ENCODE measurements at regions not wholly inside any gene's neighbourhood (a gene's known extent, or its start where the extent isn't known, plus 50 kb on each side); places are given as distances from the start of the nearest gene placed in this dataset.

DNA sequence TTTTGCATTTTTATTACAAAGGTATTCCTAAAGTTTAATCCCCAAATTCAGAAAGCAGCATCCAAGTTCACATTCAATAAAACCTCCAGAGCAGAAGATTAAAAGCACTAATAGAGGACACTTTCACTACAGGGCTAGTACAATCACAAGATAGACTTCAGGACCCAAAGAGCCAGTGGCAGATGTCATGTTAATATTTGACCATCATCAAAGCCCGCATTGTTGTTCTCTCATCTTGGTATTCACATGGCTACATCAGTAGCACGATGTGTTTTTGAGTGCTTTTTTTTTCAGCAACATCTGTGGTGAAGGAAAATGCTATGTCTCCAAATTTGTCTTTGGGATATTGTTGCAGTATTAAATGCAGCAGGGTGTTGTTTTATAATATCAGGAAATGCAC lies 134.3 kb downstream of the ARL4A start:
- WGBS, 4 donors = 68 to 72% (median 71%) methylated on average over 2 of the region's 2 CpGs
- TF ChIP-seq, protein P1, sequence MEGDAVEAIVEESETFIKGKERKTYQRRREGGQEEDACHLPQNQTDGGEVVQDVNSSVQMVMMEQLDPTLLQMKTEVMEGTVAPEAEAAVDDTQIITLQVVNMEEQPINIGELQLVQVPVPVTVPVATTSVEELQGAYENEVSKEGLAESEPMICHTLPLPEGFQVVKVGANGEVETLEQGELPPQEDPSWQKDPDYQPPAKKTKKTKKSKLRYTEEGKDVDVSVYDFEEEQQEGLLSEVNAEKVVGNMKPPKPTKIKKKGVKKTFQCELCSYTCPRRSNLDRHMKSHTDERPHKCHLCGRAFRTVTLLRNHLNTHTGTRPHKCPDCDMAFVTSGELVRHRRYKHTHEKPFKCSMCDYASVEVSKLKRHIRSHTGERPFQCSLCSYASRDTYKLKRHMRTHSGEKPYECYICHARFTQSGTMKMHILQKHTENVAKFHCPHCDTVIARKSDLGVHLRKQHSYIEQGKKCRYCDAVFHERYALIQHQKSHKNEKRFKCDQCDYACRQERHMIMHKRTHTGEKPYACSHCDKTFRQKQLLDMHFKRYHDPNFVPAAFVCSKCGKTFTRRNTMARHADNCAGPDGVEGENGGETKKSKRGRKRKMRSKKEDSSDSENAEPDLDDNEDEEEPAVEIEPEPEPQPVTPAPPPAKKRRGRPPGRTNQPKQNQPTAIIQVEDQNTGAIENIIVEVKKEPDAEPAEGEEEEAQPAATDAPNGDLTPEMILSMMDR (IDR thresholded peaks at IDR 0.05) = no peak
- no peak for TF ChIP-seq POLR2A (IDR thresholded peaks at IDR 0.05)
- Histone ChIP-seq H3K27me3 (no peaks in the 10 kb centered on the region), H3K36me3 (no peaks in the 10 kb centered on the region), H3K27ac (no peak overlapping the region), H3K4me1 (no peaks in the 10 kb centered on the region), H3K9me3 (peaks cover 0 to 14% (median 0%) of the 10 kb centered on the region in 12 donors), H3K4me3 (no peak overlapping the region)
- ATAC-seq = no peak
- intact Hi-C loops (cut with DNase I) = loop anchor here in 1 of 10 donors (10.0 kb wide), 1 partner anchor 63 kb away; no protein-coding TSS in a partner anchor
- DNase-seq = no peak

DNA sequence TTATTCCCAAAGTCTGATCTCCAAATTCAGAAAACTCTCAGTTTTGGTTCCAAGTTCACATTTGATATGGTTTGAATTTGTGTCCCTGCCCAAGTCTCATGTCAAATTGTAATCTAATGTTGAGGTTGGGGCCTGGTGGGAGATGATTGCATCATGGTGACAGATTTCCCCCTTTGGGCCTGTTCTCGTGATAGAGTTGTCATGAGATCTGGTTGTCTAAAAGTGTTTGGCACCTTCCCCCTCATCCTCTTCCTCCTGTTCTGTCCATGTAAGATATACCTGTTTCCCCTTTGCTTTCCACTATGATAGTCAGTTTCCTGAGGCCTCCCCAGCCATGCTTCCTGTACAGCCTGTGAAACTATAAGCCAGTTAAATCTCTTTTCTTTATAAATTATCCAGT lies 138.6 kb downstream of the ARL4A start:
- intact Hi-C loops (cut with DNase I) = loop anchor here in 2 of 10 donors (5.0 to 10.0 kb wide), 2 partner anchors 59 to 139 kb away; partner anchors contain the start of gene ARL4A (in 1 of the 2)
- no peak for ATAC-seq
- no peak for DNase-seq
- peaks cover 0 to 14% (median 0%) of the 10 kb centered on the region in 12 donors for H3K9me3 ChIP-seq
- TF ChIP-seq, protein P1 (IDR thresholded peaks at IDR 0.05) = no peak
- TF ChIP-seq POLR2A (IDR thresholded peaks at IDR 0.05) = no peak
- H3K36me3 ChIP-seq = no peaks in the 10 kb centered on the region
- no peaks in the 10 kb centered on the region for H3K27me3 ChIP-seq
- 35 to 49% (median 35%) methylated on average over 1 of the region's 1 CpG for WGBS, 4 donors
- H3K27ac ChIP-seq = peak overlapping the region in 4 of 12 donors; percentile 4 to 63 (median 60)
- peaks cover 0 to 5% (median 0%) of the 10 kb centered on the region in 12 donors for H3K4me1 ChIP-seq
- H3K4me3 ChIP-seq = no peak overlapping the region

DNA sequence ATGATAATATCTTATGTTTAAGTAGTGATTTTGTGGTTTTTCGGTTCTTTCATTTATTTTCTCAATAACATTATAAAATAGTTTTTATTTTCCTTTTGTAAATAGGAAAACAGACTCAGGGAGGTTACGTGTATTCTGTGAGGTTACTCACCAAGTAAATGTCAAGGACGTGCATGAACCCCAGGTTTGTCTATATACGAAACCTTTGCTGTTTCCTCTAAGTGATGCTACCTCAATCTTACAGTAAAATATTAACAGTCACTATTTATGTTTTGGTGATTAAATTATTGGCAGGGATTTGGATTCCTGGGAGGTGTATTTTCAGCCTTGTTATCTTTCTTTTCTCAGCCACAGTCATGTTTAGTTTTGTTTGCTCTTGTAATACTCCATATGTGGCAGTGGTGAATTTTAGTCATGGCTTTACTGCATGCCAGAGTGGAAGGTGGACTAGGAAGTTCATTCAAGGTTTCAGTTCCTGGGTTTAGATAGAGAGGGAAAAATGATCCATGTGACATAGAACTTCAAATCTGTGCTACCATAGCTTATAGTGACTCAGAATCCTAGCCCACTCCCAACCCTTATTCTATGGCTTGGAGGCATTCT lies 139.9 kb downstream of the ARL4A start:
- DNase-seq = no peak
- TF ChIP-seq, protein P1 (IDR thresholded peaks at IDR 0.05) = no peak
- TF ChIP-seq POLR2A (IDR thresholded peaks at IDR 0.05) = no peak
- Histone ChIP-seq H3K27ac (peak overlapping the region in 10 of 12 donors; percentile 40 to 84 (median 60)), H3K9me3 (peaks cover 0 to 14% (median 0%) of the 10 kb centered on the region in 12 donors), H3K36me3 (no peaks in the 10 kb centered on the region), H3K4me3 (no peak overlapping the region), H3K27me3 (no peaks in the 10 kb centered on the region), H3K4me1 (peaks cover 0 to 5% (median 0%) of the 10 kb centered on the region in 12 donors)
- WGBS, 4 donors = 62 to 79% (median 67%) methylated on average over 4 of the region's 4 CpGs
- ATAC-seq = peak; percentile 86 to 94 (median 91)
- intact Hi-C loops (cut with DNase I) = loop anchor here in 2 of 10 donors (5.0 to 10.0 kb wide), 2 partner anchors 57 to 140 kb away; partner anchors contain the start of gene ARL4A (in 1 of the 2)

DNA sequence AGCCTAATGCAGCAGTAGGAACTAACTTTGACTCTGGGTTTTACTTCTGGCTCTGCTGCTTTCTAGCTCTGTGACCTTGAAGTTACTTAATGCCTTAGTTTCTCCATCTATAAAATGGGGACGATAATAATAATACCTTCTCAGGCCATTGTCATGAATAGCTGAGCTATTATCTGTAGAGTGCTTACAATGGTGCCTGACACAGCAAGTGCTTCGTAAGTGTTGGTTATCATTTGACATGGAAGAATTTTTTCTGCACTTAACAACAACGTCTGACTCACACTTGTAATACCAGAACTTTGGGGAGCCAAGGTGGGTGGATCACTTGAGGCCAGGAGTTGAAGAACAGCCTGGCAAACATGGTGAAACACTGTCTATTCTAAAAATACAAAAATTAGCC lies 140.5 kb downstream of the ARL4A start:
- Histone ChIP-seq H3K4me3 (no peak overlapping the region), H3K27me3 (no peaks in the 10 kb centered on the region), H3K36me3 (no peaks in the 10 kb centered on the region), H3K4me1 (peaks cover 0 to 5% (median 0%) of the 10 kb centered on the region in 12 donors), H3K9me3 (peaks cover 0 to 14% (median 0%) of the 10 kb centered on the region in 12 donors), H3K27ac (peak overlapping the region in 10 of 12 donors; percentile 30 to 84 (median 58))
- 46 to 55% (median 52%) methylated on average over 3 of the region's 3 CpGs for WGBS, 4 donors
- ATAC-seq = peak; percentile 58 to 92 (median 70)
- TF ChIP-seq, protein P1 (IDR thresholded peaks at IDR 0.05) = no peak
- no peak for TF ChIP-seq POLR2A (IDR thresholded peaks at IDR 0.05)
- DNase-seq = no peak
- intact Hi-C loops (cut with DNase I) = loop anchor here in 2 of 10 donors (5.0 to 10.0 kb wide), 2 partner anchors 57 to 141 kb away; partner anchors contain the start of gene ARL4A (in 1 of the 2)

Measured in heart left ventricle (tissue), 16 donors.